Prostate gland (tissue), 2 donors: ENCODE measurements at regions not wholly inside any gene's neighbourhood (a gene's known extent, or its start where the extent isn't known, plus 50 kb on each side); places are given as distances from the start of the nearest gene placed in this dataset.

Source experiments
- DNase-seq: peaks from one replicate; pipeline ENCODE4 v3.0.0-alpha.2; 2019; ENCODE audit warnings: low spot score
- H3K27ac ChIP-seq, 2 donors: fragments of 200-600 bp; sonication (generic); 2 replicates each; pipeline ENCODE4 v1.5.1; 2017 to 2019
- H3K27me3 ChIP-seq: fragments of 200-600 bp; sonication (generic); replicated peaks from 2 replicates; pipeline ENCODE4 v1.5.1; 2019; ENCODE audit not compliant: insufficient read depth
- H3K36me3 ChIP-seq, 2 donors: fragments of 200-600 bp; sonication (generic); 1 replicate in 1 of 2; 2 replicates in 1 of 2; pipeline versions ENCODE4 v1.5.1 to v1.8.1; 2017 to 2019
- H3K4me1 ChIP-seq: fragments of 200-600 bp; sonication (generic); replicated peaks from 2 replicates; pipeline ENCODE4 v1.5.1; 2019
- H3K4me3 ChIP-seq, 2 donors: fragments of 200-600 bp; sonication (generic); 2 replicates each; pipeline ENCODE4 v1.5.1; 2017 to 2019
- H3K9me3 ChIP-seq: fragments of 200-600 bp; sonication (generic); 2 replicates; pipeline ENCODE4 v1.5.1; 2017
- CTCF ChIP-seq, 4 experiments: fragments of 200-600 bp in 2 of 4; fragments of 450-650 bp in 2 of 4; sonication (generic) in 2 of 4; IDR thresholded peaks; 1 replicate in 3 of 4; 2 replicates in 1 of 4; pipeline ENCODE4 v1.5.1; 2016 to 2019; ENCODE audit warnings: antibody characterized with exemption in 4 of 4, mild to moderate bottlenecking in 2 of 4, moderate library complexity in 2 of 4
- POLR2A ChIP-seq: fragments of 450-650 bp; IDR thresholded peaks from one replicate; pipeline ENCODE4 v1.6.1; 2016; ENCODE audit warnings: antibody characterized with exemption, mild to moderate bottlenecking
- POLR2AphosphoS5 ChIP-seq: sonication (generic); formaldehyde crosslinking; IDR thresholded peaks from one replicate; pipeline ENCODE4 v1.6.1; 2017; ENCODE audit warnings: antibody characterized with exemption
- WGBS: methylation state at CpG from one replicate; pipeline ENCODE4 v1.1.5; 2018; 5-methylcytosine and 5-hydroxymethylcytosine counted together
- intact Hi-C: fragments of 100-400 bp; cut with DNase I; formaldehyde crosslinking; loops from one replicate; pipeline ENCODE4 v1.14.2; 2022

GRCh38 chr12:90074086-90074485, 365.4 kb upstream of the ATP2B1 start:
- intact Hi-C loops: no loop called here

GRCh38 chr12:90071996-90072395, 363.4 kb upstream of the ATP2B1 start:
- WGBS: 65% methylated on average over 8 of the region's 8 CpGs
- intact Hi-C loops: no loop called here

More at GRCh38 chr12:90074086-90074485, 365.4 kb upstream of the ATP2B1 start:
- 93% methylated on average over 2 of the region's 2 CpGs for WGBS
- TF ChIP-seq POLR2A: no peak
- TF ChIP-seq POLR2AphosphoS5: no peak
- TF ChIP-seq CTCF (IDR thresholded peaks at IDR 0.05): no peak
- Histone ChIP-seq H3K4me1 (no peaks in the 10 kb centered on the region), H3K4me3 (no peak overlapping the region), H3K9me3 (no peaks in the 10 kb centered on the region), H3K27ac (no peak overlapping the region), H3K27me3 (no peaks in the 10 kb centered on the region), H3K36me3 (no peaks in the 10 kb centered on the region)
- no peak for DNase-seq

GRCh38 chr12:90069711-90070110, 361.1 kb upstream of the ATP2B1 start:
- H3K27ac ChIP-seq: no peak overlapping the region
- H3K9me3 ChIP-seq: no peaks in the 10 kb centered on the region
- DNase-seq: no peak
- TF ChIP-seq POLR2A (no peak), POLR2AphosphoS5 (no peak), CTCF (IDR thresholded peaks at IDR 0.05) (no peak)
- no peaks in the 10 kb centered on the region for H3K4me1 ChIP-seq
- intact Hi-C loops: no loop called here
- H3K27me3 ChIP-seq: no peaks in the 10 kb centered on the region
- H3K4me3 ChIP-seq: no peak overlapping the region
- WGBS: 94% methylated on average over 2 of the region's 2 CpGs
- no peaks in the 10 kb centered on the region for H3K36me3 ChIP-seq

More at GRCh38 chr12:90071996-90072395, 363.4 kb upstream of the ATP2B1 start:
- H3K36me3 ChIP-seq: no peaks in the 10 kb centered on the region
- H3K9me3 ChIP-seq: no peaks in the 10 kb centered on the region
- no peaks in the 10 kb centered on the region for H3K4me1 ChIP-seq
- TF ChIP-seq CTCF (IDR thresholded peaks at IDR 0.05) (no peak), POLR2AphosphoS5 (no peak), POLR2A (no peak)
- H3K4me3 ChIP-seq: no peak overlapping the region
- no peak overlapping the region for H3K27ac ChIP-seq
- no peak for DNase-seq
- H3K27me3 ChIP-seq: no peaks in the 10 kb centered on the region

- Histone ChIP-seq H3K9me3 (no peaks in the 10 kb centered on the region), H3K27ac (no peak overlapping the region), H3K4me1 (no peaks in the 10 kb centered on the region), H3K27me3 (no peaks in the 10 kb centered on the region), H3K4me3 (no peak overlapping the region), H3K36me3 (no peaks in the 10 kb centered on the region)
- no peak for DNase-seq
- 78% methylated on average over 1 of the region's 1 CpG for WGBS
- TF ChIP-seq POLR2A (no peak), POLR2AphosphoS5 (no peak), CTCF (IDR thresholded peaks at IDR 0.05) (no peak)
- intact Hi-C loops: no loop called here
Measured at GRCh38 chr12:90067791-90068190, 359.2 kb upstream of the ATP2B1 start.

DNA sequence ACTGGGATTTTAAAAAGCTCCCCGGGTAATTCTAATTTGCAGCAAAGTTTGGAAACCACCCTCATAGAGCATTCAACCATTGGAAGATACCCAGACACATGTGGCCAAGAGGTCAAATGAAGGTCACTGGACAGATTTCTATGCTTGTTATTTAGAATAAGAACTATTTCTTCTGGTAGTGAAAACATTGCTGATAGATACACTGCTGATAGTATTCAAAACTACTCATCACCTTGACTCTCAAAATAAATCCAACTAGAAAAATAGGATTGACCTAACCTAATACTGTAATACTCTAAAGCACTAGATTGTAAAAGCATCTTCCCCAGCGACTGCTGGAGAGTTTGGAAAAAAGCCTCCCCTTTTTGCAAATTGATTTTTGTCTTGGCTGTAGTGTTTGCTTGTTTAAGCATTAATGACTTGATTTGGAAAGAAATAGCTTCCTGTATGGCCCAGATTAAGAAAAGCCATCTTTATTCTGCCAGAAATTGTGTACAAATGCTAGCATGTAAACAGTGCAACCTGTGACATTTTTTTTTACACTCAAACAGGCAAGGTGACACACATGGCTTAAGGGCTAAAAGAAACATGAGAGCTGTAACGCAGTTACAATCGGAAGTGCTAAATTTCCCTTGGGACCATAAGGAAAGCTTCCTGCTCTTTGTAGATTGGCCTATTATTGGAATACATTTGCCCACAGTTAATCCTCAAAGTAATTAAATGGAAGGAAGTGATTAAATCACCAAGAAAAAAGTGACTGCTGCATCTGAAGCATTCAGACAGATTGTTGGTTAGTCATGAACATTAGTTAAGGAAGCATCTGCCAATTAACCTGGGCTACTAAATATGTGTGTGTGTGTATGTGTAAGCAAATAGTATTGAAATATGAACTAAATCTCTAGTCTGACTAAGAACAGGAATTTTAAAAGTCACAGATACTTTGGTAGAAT, 356.5 kb upstream of the ATP2B1 start:
- Histone ChIP-seq H3K27me3 (no peaks in the 10 kb centered on the region), H3K27ac (no peak overlapping the region), H3K36me3 (no peaks in the 10 kb centered on the region), H3K9me3 (no peaks in the 10 kb centered on the region), H3K4me1 (no peaks in the 10 kb centered on the region), H3K4me3 (no peak overlapping the region)
- no peak for DNase-seq
- WGBS: 40% methylated on average over 4 of the region's 4 CpGs
- intact Hi-C loops: no loop called here
- TF ChIP-seq CTCF (IDR thresholded peaks at IDR 0.05) (no peak), POLR2A (no peak), POLR2AphosphoS5 (no peak)
